Stimulated activated CD8-positive, alpha-beta memory T cell treated with anti-CD3 and anti-CD28 coated beads, Interleukin-7, amount 100 ng/mL, for 1 hour (primary cell): ENCODE measurements at regions not wholly inside any gene's neighbourhood (a gene's known extent, or its start where the extent isn't known, plus 50 kb on each side); places are given as distances from the start of the nearest gene placed in this dataset.
"Not testable (repeated sequence)": the region's sequence is repeated elsewhere in the genome, so short reads cannot be mapped to it uniquely, and the experiment has no call there.

ENCODE experiments used
- DNase-seq, 2 donors: peaks; one replicate each; pipeline ENCODE4 v3.0.0-alpha.2; 2020; ENCODE audit warnings: low read depth in 2 of 2

DNA sequence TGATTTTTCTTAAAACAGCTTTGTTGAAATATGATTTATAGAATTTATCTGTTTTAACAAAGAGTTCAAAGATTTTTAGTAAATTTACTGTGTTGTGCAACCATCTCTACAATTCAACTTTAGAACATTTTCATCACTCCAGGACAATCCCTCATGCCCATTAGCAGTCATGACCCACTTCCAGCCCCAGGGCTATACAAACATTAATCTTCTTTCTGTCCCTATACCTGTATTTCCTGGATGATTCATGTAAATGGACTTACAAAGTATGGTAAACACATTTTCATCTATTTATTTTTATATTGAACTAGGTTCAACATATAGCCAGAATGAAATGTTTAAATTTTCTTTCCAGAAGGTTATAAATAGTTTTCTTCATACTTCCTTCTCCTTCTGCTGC, 127.8 kb upstream of the CCDC180 start:
- DNase-seq = no peak

DNA sequence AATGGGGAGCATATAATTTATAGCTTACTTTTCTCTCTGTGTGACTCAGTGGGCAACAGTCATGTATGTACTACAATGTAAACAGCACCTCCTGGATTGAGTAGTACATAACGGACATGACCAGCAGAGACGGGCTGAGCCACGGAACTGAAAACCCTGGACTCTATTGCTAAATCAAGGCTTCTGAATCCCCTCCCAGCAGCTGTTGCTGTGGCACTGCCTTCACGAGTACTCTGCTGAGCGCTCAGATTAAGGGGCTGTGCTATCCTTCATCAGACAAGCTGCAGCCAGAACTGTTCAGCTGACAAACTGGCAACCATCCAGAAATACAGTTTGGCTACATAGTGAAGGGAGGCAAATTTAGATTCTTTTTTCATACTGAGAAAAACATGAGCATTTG, 131.3 kb upstream of the CCDC180 start:
- DNase-seq = no peak

DNA sequence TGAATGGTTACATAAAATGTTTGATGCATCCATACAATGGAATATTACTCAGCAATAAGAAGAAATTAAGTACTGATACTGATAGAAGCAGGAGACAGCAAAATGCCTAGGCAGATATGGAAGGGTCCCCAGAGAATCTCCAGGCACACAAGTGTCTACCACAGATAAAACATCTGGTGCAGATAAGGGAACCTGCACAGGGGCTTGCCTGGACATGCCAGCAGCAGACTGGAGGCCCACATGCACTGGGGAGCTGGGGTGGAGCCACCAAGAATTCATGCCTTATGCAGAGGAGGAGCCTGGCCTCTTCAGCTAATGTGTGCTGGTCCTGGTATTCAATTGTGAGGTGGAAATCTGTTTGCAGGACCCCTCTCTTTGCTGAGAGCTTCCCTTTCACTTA, 129.2 kb upstream of the CTSV start:
- not testable (repeated sequence) for DNase-seq

DNA sequence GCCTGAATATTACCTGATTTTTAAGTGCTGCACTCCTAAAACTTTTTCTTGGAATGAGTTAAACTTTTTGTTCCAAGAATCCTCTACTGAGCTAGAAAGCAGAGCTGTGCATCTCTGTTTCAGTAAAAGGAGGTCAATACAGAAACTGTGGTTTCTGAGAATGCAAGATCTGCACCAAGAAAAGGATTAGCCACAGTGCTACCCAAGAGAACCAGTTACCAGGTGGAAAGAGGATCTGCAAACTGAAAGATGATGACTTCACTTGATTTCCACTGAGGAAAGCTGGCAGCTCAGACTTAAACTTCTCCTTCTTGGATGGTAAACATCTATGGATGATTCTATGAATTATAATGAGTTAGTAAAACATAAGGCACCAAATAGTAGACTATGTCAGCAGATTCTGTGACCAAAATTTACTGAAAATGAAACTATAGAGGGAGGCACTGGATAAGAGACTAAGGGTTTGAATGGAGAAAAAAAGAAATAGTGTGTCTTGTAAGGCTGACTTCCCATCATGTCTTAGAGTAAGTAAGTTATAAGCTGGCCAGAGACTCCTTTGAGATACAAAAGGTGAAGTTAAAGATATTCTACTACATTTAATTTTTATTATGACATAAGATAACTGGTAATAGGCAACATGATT, 127.7 kb upstream of the CTSV start:
- not testable (repeated sequence) for DNase-seq

DNA sequence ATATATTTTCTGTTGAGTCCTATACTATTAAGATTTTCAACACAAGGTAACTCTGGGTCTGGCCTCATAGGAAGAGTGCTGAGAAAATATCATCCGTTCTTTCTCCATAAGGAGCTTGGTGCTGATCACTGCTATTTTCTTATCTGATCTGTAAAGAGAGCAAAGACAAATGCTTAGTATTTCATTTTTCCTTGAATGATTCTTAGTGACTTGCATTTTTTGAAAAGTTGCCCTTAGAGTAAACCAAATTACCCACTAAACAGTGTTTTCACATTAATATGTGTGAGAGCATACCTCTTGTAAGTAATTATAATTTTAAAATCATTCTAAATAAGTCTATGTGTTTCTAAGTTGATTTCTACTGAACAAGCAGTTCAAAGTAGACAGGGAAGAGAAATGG, 121.3 kb upstream of the CTSV start:
- no peak for DNase-seq

DNA sequence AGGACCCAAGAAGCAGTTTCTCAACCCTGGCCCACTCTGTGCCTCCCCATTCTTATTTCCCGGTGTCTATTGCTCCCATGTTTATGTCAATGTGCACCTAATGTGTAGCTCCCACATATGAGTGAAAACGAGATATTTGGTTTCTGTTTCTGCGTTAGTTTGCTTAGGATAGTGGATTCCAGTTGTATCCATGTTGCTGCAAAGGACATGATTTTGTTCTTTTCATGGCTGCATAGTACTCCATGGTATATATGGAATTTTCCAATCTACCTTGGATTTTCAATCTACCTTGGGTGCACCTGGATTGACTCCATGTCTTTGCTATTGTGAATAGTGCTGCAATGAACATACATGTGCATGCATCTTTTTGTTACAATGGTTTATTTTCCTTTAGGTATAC, 119.8 kb upstream of the CTSV start:
- not testable (repeated sequence) for DNase-seq

DNA sequence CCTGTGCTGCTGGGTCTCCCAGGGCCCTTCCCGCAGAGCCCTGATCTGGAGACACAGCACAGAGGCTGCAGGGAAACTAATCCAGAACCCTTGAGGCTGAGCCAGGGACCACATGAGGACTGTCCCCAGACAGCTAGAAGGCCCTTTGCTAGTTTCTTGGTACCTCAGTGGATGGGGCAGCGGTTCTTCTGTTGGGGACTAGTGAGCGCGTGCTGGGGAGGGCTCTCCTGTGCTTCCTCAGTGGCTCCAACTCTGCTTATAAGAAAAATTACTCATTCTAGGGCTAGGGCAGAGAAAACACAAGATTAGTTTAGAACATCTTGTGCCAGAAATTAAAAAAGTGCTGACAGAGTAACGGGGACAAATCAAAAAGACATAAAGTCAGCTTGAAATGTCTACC, 116.5 kb upstream of the CTSV start:
- not testable (repeated sequence) for DNase-seq

DNA sequence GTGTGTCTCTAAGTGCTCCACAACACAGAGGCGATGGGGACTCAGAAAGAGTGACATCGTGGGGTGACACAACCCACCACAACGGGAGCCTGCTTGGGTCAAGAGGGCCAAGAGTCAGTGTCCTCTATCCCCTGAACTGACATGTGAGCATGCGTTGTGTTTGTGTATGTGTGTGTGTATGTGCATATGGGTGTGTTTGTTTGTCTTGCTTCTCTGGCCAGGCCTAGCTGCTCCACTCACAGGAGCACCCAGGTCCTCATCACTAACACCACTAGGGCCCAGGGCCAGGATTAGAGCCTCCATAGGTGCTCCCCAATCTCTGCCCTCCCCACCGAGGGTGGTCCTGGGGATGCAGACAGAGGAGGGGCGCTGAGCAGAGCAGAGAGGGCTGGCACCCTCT, 115.0 kb upstream of the CTSV start:
- DNase-seq = no peak

DNA sequence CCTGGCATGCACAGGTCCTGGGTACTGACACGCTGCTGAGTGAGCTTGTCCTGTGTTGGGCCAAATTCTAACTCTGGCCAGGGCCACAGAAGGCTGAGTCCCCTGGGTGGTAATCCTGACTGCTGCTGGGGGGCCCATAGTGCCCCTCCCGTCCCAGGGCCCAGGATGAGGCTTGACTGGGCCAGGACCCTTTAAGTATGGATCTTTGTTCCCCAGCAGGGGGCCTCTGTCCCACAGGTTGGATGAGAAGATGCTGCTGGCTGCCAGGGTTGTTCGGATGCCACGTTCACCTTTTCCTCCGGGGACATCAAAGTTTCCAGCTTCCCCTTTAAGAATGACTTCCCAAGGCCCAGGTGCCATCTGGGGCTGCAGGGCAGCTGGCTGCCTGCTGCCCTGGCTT, 114.2 kb upstream of the CTSV start:
- DNase-seq = not testable (repeated sequence)

DNA sequence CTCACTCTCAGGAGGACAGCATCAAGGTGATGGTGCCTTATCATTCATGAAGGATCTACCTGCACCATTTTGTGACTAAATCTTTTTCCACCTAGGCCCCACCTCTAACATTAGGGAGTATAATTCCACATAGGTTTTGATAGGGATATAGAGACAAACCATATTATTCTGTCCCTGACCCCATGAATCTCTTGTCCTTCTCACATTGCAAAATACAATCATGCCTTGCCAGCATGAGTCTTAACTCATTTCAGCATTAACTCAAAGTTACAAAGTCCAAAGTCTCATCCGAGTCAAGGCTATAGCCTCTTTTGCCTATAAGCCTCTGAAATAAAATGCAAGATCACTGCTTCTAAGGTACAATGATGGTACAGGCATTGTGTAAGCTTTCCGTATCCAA, 111.5 kb upstream of the CTSV start:
- not testable (repeated sequence) for DNase-seq

DNA sequence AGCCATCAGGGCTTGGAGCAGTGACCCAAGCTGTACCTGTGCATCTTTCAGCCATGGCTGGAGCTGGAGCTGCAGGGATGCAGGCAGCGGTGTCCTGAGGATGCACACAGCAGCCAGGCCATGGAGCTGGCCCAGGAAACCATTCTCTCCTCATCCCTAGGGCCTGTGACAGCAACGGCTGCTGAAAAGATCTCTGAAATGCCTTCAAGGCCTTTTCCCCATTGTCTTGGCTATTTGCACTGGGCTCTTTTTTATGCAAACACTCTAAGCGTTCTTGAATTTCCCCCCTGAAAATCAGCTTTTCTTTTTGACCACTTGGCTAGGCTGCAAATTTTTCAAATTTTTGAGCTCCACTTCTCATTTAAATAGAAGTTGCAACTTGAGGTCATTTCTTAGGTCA, 109.5 kb upstream of the CTSV start:
- DNase-seq = not testable (repeated sequence)

DNA sequence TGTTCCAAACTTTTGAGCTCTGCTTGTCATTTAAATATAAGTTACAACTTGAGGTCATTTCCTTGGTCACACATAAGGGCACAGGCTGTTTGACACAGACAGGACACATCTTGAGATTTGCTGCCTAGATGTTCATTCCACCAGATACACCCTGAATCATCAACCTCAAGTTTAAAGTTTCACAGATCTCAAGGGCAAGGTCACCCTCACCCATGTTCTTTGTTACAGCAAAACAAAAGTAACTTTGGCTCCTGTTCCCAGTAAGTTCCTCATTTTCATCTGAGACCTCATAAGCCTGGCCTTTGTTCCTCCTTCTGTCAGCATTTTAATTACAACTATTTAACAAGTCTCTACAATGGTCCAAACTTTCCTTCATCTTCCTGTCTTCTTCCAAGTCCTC, 106.7 kb upstream of the CTSV start:
- not testable (repeated sequence) for DNase-seq

DNA sequence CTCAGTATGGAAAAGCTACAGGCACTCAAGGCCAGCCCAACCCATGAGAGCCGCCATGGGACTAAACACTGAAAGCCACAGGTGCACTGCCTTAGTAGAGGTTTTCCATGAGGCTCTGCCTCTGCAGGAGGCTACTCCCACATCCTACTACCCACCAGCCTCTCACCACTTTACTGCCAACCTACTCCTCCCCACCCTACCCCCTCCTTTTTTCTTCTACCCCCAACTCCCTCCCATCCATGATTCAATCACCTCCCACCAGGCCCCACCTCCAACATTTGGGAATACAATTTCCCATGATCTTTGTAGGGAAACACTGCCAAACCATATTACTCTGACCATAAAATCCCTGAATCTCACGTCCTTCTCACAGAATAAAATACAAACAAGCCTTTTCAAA, 101.6 kb upstream of the CTSV start:
- no peak for DNase-seq

DNA sequence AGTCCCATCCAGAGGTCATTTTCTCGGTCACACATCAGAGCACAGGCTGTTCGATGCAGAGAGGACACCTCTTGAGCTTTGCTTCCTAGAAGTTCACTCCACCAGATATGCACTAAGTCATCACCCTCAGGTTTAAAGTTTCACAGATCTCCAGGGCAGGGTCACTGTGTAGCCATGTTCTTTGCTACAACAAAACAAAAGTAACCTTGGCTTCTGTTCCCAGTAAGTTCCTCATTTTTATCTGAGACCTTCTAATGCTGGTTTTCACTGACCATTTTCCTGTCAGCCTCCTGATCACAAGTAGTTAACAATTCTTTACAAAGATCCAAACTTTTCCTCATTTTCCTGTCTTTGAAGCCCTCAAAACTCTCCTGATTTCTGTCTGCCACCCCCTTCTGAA, 97.5 kb upstream of the CTSV start:
- no peak for DNase-seq

DNA sequence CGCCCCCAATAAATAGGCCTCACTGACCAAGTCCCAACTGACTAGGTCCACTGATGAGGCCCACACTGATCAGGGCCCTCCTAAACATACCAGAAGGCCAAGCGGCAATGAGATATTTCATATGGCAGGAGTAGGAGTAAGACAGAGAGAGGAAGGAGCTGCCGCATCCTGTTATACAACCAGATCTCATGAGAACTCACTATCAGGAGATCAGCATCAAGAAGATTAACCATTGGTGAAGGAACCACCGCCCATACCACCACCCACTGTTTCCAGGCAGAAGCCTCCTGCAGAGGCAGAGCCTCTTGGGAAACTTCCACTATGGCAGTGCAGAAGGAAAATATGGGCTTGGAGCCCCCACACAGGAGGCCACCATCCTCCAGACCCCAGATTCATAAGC, 95.0 kb upstream of the CTSV start:
- not testable (repeated sequence) for DNase-seq

DNA sequence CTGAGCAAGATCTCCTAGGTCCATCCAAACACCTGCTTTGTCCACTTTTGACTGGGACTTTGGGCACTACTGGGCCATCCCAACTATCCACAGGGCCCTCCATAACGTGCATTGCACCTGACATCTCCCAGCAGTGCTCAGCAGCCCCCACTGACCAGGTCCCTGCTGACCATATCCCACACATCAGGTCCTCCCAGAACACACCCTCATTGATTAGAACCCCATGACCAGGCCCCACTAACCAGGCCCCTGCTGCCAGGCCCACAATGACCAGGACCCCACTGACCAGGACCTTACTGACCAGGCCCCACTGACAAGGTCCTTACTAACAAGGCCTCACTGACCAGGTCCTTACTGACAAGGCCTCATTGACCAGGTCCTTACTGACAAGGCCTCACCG, 93.9 kb upstream of the CTSV start:
- no peak for DNase-seq

DNA sequence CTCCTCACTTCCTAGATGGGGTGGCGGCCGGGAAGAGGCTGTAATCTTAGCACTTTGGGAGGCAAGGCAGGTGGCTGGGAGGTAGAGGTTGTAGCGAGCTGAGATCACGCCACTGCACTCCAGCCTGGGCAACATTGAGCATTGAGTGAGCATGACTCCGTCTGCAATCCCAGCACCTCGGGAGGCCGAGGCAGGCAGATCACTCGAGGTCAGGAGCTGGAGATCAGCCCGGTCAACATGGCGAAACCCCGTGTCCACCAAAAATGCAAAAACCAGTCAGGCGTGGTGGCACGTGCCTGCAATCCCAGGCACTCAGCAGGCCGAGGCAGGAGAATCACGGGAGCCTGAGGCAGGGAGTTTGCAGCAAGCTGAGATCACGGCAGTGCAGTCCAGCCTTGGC, 91.9 kb upstream of the CTSV start:
- not testable (repeated sequence) for DNase-seq

DNA sequence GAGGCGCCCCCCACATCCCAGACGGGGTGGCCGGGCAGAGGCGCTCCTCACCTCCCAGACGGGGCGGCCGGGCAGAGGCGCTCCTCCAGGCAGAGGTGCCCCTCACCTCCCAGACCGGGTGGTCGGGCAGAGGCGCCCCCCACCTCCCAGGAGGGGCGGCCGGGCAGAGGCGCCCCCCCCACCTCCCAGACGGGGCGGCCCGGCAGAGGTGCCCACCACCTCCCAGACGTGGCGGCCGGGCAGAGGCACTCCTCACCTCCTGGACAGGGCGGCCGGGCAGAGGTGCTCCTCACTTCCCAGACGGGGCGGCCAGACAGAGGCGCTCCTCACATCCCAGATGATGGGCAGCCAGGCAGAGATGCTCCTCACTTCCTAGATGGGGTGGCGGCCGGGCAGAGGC, 91.4 kb upstream of the CTSV start:
- DNase-seq = not testable (repeated sequence)

DNA sequence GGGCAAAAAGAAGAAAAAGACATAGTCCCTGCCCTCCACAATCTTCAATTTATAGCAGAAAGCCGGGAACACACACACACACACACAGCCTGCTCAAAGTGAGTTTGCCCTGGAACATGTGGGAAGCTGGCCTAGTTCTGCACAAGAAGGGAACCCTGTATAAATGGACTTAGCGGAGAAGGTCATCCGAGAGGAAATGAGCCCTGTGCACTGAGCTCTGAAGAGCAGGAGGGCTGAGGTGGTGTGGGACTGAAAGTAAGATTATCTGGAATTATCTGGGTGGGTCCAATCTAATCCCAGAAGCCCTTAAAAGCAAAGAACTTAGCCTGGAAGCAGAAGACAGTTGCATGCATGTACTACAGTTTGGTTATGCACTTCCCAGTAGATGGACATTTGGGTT, 90.0 kb upstream of the CTSV start:
- DNase-seq = no peak

DNA sequence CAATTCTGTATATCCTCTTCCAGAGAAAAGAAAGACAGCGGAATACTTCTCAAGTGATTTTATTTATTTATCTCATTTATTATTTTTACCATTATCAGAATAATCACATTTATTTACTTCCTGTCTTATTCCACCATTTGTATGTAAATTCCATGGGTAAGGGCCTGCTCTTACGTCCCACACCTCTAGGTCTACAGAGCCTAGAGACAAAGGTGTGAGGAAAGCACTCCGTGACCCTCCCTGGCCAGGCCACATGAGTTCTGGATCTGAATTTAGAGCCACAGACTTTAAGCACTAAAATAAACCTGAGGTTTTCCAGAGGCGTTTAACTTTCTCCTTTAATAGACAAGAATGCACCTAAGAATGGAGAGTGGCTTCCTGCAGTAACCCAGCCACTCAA, 85.3 kb upstream of the CTSV start:
- no peak for DNase-seq

DNA sequence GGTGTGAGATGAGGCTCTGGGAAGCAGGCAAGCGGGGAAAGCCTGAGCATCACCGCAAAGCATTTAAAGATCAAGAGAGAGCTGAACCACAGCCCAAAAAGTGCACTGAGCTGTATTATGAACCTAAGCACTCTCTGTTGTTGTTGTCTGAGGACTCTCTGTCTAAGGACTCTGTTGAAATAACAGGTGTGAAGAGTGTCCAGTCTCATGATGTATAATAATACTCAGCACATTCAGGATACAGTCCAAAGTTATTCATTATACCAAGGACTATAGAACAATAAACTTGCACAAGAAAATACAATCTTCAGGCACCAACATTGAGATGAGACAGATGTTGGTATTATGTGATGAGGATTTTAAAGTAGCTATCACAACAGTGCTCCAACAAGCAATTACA, 71.8 kb upstream of the CTSV start:
- no peak for DNase-seq

DNA sequence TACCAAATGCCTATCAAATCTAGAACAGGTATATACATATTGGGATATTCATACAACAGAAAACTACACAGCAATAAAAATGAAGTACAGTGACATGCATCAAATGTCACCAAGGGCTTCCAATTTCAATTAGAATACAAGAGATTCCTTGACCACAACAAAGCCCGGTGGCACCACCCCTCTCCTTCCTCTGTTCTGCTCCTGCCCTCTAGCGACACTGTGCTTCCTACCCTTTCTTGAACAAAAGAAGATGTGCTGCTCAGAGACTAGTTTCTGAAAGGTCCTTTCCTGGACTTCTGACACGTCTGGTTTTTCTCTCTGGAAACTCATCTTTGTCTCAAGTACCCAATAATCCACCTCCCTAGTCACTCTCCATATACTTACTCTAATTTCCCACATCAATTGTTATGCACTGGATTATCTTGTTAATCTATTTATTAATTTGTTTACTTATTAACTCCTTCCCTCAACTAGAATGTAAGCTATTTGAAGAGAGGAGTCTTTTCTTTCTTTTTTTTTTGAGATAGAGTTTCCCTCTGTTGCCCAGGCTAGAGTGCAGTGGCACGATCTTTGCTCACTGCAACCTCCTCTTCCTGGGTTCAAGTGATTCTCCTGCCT, 70.4 kb upstream of the CTSV start:
- no peak for DNase-seq

DNA sequence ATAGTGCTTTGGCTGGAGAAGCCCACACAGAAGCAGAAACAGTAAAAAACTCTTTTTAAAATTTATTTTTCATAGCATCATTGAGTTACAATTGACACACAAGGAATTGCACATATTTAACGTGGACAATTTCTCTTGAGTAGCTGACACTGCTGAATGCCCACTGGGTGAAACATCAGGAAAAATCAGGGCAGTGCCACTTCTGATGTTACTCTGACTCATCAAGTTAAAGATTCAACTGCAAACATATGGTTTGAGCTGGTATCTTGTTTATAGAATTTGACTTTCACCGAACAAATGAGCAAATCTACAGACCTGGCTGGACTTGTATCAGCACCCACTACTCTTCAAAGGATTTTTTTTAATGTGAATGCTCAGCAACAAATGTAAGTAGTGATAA, 66.3 kb upstream of the CTSV start:
- not testable (repeated sequence) for DNase-seq
